ENCODE measurements at regions not wholly inside any gene's neighbourhood (a gene's known extent, or its start where the extent isn't known, plus 50 kb on each side); places are given as distances from the start of the nearest gene placed in this dataset.

- Mint-ChIP-seq H3K27ac (ENCODE audit: unreplicated experiment) (no peak overlapping the region), H3K36me3 (ENCODE audit: insufficient read depth, unreplicated experiment) (no peaks in the 10 kb centered on the region)
- POLR2A ChIA-PET = no interaction called here
These were observed 432.9 kb downstream of the GATA3 start for GRCh38 chr10:8487346-8487745.

DNA sequence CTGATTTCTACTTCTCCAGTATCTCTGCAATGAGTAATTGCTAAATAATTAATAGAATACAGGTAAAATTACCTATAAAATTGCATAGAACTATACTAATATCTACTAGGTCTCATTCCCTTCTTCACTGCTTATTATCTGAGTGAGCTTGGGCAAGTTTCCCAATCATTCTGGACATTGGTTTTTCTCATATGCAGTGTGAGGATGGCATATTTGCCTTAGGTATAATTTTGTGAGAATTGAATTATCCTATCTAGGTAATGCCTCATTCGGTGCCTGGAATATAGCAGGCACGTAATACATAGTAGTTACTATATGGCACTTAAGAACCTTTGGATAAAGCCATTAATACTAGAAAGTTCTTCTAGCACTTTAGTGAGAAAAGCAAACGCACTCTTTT, 434.7 kb downstream of the GATA3 start:
- Mint-ChIP-seq H3K4me3 (ENCODE audit: unreplicated experiment) (no peak overlapping the region), H3K27ac (ENCODE audit: unreplicated experiment) (no peak overlapping the region), H3K36me3 (ENCODE audit: insufficient read depth, unreplicated experiment) (no peaks in the 10 kb centered on the region), H3K27me3 (ENCODE audit: insufficient read depth, unreplicated experiment) (no peaks in the 10 kb centered on the region), H3K4me1 (ENCODE audit: low read depth, unreplicated experiment) (peaks cover 6% of the 10 kb centered on the region), H3K9me3 (ENCODE audit: unreplicated experiment) (no peaks in the 10 kb centered on the region)
- no peaks in the 10 kb centered on the region for H3K27me3 ChIP-seq (replicated peaks; ENCODE audit: control insufficient read depth, insufficient read depth, low read length)
- no peaks in the 10 kb centered on the region for H3K4me1 ChIP-seq
- no peak for TF ChIP-seq CTCF (IDR thresholded peaks at IDR 0.05; ENCODE audit: insufficient read depth in 1 of 2, low read depth in 1 of 2, low read length in 1 of 2, severe bottlenecking in 1 of 2, unreplicated experiment in 1 of 2)
- ChIA-PET POLR2A (no interaction called here), CTCF (no interaction called here)
- intact Hi-C loops (cut with micrococcal nuclease; ENCODE audit: unreplicated experiment) = no loop called here
- DNase-seq = no peak
- H3K36me3 ChIP-seq (ENCODE audit: control insufficient read depth, insufficient read depth, low read length) = no peaks in the 10 kb centered on the region
- 0 out of 2 replicates have a peak, but pooled peaks cover 3% of the 10 kb centered on the region for H3K9me3 ChIP-seq
- no peak overlapping the region for H3K4me3 ChIP-seq (ENCODE audit: low read depth, low read length)
- no TSS peak for BruUV-seq (replicated peaks)

More at GRCh38 chr10:8487346-8487745, 432.9 kb downstream of the GATA3 start:
- BruUV-seq (replicated peaks) = no TSS peak
- Mint-ChIP-seq H3K27me3 (ENCODE audit: insufficient read depth, unreplicated experiment) (no peaks in the 10 kb centered on the region), H3K4me3 (ENCODE audit: unreplicated experiment) (no peak overlapping the region), H3K9me3 (ENCODE audit: unreplicated experiment) (no peaks in the 10 kb centered on the region), H3K4me1 (ENCODE audit: low read depth, unreplicated experiment) (peaks cover 3% of the 10 kb centered on the region)
- DNase-seq = no peak
- CTCF ChIA-PET = no interaction called here
- no peak overlapping the region for H3K4me3 ChIP-seq (ENCODE audit: low read depth, low read length)
- H3K27me3 ChIP-seq (replicated peaks; ENCODE audit: control insufficient read depth, insufficient read depth, low read length) = no peaks in the 10 kb centered on the region
- intact Hi-C loops (cut with micrococcal nuclease; ENCODE audit: unreplicated experiment) = no loop called here
- TF ChIP-seq CTCF (IDR thresholded peaks at IDR 0.05; ENCODE audit: insufficient read depth in 1 of 2, low read depth in 1 of 2, low read length in 1 of 2, severe bottlenecking in 1 of 2, unreplicated experiment in 1 of 2) = no peak
- H3K4me1 ChIP-seq = no peaks in the 10 kb centered on the region
- H3K36me3 ChIP-seq (ENCODE audit: control insufficient read depth, insufficient read depth, low read length) = no peaks in the 10 kb centered on the region
- 0 out of 2 replicates have a peak, but pooled peaks cover 3% of the 10 kb centered on the region for H3K9me3 ChIP-seq

- intact Hi-C loops (cut with micrococcal nuclease; ENCODE audit: unreplicated experiment) = no loop called here
- peaks cover 6% of the 10 kb centered on the region for H3K4me1 Mint-ChIP-seq (ENCODE audit: low read depth, unreplicated experiment)
- H3K36me3 ChIP-seq (ENCODE audit: control insufficient read depth, insufficient read depth, low read length) = no peaks in the 10 kb centered on the region
- H3K4me1 ChIP-seq = no peaks in the 10 kb centered on the region
- no peak for TF ChIP-seq CTCF (IDR thresholded peaks at IDR 0.05; ENCODE audit: insufficient read depth in 1 of 2, low read depth in 1 of 2, low read length in 1 of 2, severe bottlenecking in 1 of 2, unreplicated experiment in 1 of 2)
- no peak overlapping the region for H3K4me3 ChIP-seq (ENCODE audit: low read depth, low read length)
- no peak for DNase-seq
- 0 out of 2 replicates have a peak, but pooled peaks cover 3% of the 10 kb centered on the region for H3K9me3 ChIP-seq
- no peaks in the 10 kb centered on the region for H3K9me3 Mint-ChIP-seq (ENCODE audit: unreplicated experiment)
- ChIA-PET POLR2A (no interaction called here), CTCF (no interaction called here)
- H3K27ac Mint-ChIP-seq (ENCODE audit: unreplicated experiment) = no peak overlapping the region
- H3K36me3 Mint-ChIP-seq (ENCODE audit: insufficient read depth, unreplicated experiment) = no peaks in the 10 kb centered on the region
- H3K4me3 Mint-ChIP-seq (ENCODE audit: unreplicated experiment) = no peak overlapping the region
- no TSS peak for BruUV-seq (replicated peaks)
- H3K27me3 ChIP-seq (replicated peaks; ENCODE audit: control insufficient read depth, insufficient read depth, low read length) = no peaks in the 10 kb centered on the region
- H3K27me3 Mint-ChIP-seq (ENCODE audit: insufficient read depth, unreplicated experiment) = no peaks in the 10 kb centered on the region
These were observed 435.3 kb downstream of the GATA3 start for GRCh38 chr10:8489823-8490222.
